NCI-H748 (cell line): ENCODE measurements at regions not wholly inside any gene's neighbourhood (a gene's known extent, or its start where the extent isn't known, plus 50 kb on each side); places are given as distances from the start of the nearest gene placed in this dataset.
"Not testable (repeated sequence)": the region's sequence is repeated elsewhere in the genome, so short reads cannot be mapped to it uniquely, and the experiment has no call there.

ENCODE experiments used
- DNase-seq: peaks from one replicate; lab custom pipeline; 2025; ENCODE audit not compliant: unreplicated experiment; lab: John Stamatoyannopoulos, UW

GRCh38 chr9:110011628-110012320 lies 196.2 kb downstream of the C9orf152 start:
- DNase-seq = no peak

DNA sequence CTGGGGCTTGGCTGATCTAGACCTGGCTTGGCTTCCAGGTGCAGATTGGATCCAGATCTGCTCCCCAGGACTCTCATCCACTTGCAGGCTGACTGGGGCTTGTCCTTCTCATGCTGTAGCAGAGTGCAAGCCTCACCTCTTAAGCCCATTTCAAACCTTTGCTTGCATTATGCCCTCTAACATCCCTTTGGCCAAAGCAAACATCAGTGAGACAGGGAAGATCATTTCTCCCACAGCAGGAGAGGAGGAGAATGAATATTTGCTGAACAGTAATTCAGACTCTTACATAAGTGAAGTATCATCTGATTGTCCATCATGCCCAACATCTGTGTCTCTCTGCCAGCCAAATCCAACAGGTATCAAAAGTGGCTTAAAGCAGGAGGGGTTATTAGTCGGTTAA lies 194.9 kb downstream of the C9orf152 start:
- DNase-seq = peak; percentile 36

GRCh38 chr9:110015759-110016158 lies 192.2 kb downstream of the C9orf152 start:
- DNase-seq = no peak

DNA sequence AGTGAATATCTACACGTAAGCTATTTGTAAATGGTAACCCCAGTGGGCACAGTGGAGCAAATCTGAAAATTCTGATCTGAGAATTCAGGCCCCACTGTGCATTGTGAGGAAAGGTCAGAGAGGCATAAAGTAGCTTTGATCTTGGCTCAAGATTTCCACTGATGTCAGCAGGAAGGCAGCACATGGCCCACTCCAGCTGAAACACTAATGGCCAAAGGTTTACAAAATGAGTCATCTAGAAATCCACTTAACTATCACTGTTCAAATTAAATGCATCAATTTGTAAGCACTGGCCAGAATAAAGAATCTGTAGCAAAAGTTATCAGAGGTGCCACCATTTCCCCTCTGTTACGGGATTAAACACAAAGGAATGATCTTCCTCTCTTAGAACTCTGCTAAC lies 191.6 kb downstream of the C9orf152 start:
- DNase-seq = no peak

DNA sequence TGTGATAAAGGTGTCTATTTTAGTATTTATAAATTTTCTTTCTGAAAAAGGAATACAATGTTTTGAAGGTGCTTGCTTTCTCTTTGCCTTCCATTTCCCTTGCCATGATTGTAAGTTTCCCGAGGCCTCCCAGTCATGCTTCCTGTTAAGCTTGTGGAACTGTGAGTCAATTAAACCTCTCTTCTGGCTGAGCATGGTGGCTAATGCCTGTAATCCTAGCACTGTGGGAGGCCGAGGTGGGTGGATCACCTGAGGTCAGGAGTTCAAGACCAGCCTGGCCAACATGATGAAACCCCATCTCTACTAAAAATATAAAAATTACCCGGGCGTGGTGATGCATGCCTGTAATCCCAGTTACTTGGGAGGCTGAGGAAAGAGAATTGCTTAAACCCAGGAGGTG lies 187.7 kb downstream of the C9orf152 start:
- DNase-seq = not testable (repeated sequence)

- no peak for DNase-seq
These were observed 186.1 kb downstream of the C9orf152 start for GRCh38 chr9:110021891-110022290.

DNA sequence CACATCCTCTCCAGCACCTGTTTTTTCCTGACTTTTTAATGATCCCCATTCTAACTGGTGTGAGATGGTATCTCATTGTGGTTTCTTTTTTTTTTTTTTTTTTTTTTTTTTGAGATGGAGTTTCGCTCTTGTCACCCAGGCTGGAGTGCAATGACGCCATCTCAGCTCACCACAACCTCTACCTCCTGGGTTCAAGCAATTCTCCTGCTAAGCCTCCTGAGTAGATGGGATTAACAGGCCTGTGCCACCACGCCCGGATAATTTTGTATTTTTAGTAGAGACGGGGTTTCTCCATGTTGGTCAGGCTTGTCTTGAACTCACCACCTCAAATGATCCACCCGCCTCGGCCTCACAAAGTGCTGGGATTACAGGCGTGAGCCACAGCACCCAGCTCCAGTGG lies 184.7 kb downstream of the C9orf152 start:
- not testable (repeated sequence) for DNase-seq

- DNase-seq = no peak
These were observed 182.3 kb downstream of the C9orf152 start for GRCh38 chr9:110025551-110026170.

GRCh38 chr9:110027671-110028081 lies 180.3 kb downstream of the C9orf152 start:
- DNase-seq = peak; percentile 88

DNA sequence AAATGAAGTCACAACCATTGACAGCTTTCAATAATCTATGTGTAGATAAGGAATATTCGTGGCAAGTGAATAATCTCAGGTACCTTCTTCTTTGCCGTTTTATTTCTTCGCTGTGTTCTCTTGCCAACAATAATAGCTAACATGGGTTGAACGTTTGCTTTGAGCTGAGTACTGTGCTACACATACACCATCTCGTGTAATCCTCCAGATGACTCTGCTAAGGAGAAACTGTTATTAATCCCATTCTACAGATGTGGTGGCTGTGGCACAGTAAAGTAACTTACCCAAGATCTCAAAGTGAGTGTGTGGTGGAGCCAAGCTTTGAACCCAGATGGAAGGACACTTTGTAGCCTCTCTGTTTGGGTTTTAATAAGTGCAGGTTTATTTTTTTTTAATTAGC lies 179.7 kb downstream of the C9orf152 start:
- peak; percentile 24 for DNase-seq

DNA sequence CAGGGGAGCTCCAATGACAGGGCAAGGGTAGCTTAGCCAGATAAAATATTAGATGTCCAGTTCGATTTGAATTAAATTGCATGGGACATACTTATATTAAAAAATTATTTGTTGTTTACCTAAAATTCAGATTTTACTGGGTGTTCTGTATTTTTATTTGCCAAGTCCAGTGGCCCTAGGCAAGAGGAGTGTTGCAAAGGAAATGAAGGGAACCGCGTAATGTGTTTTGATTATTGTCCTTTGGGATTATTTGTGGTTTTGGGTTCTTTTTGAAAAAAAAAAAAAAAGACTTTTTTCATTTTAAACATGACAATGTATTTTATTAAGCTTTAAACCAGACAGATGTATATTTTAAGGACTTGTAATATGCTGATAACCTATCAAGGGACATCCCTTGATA lies 179.3 kb downstream of the C9orf152 start:
- no peak for DNase-seq

GRCh38 chr9:110029429-110029955 lies 178.5 kb downstream of the C9orf152 start:
- no peak for DNase-seq

DNA sequence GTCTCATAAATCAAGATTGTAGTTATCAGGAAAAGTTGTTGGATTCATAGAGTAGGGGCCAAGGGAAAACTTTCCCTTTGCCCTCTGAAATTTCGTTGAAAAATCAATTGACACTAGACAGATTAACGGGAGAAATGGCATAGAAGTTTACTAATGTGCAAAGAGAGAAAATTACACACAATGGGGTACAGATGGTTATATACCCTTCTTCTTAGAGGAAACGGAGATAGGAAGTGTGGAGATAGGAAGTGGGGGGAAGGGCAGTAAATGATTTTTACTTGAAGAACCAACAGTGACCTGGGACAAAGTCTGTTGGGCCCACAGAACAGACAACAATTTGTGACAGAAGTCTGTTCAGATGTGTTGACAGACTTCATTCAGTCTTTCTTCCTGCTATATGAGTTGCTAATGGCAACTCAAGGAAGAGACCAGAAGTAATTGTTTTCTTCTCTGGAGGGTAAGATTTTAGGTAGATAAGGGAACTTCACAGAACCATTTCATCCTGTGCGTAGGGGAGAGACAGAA lies 177.9 kb downstream of the C9orf152 start:
- no peak for DNase-seq

DNA sequence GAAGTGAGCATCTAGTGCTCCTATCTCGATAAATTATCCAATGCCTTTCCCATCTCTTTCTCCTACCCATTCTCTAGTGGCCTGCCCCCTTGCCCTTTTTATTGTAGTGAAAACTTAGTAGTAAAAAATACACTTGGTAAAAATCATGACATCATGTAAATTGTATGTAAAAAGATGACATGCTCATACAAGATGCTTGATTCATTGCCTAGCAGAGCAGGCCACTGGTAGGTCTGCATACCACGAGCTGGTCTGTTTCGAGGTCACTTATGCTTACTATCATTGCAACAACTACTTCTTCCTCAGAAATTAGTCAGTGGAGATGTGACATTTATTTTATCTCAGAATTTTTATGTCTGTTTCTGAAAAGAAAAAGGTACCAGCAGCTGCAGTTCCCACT lies 177.3 kb downstream of the C9orf152 start:
- DNase-seq = no peak

DNA sequence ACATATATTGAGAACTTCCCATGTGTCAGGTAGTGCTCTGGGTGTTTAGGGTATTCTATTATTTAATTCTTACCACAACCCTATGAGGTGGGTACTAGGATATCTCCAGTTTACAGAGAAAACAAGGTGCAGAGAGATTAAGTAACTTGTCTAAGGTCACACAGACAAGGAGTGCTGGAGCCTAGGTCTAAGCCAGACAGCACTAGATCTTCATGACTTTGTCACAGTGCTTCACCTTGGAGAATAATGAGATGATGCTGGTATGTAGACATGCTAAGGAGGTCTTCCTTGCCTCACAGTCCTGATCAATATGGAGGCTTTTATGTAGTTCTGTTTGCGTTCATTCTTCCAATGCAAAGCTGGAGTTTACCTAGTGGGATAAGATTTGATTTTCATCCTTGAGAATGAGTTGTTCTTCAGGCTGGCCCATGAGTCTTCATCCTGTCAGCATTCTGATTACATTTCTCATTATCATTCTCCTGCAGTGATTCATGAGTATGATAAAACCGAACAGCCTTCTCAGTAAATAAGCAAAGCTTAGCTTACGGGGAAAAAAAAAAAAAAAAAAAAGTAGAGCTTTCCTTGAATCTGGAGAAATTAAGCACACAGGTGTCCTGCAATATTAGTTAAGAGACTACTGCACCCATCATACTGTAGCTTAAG lies 176.3 kb downstream of the C9orf152 start:
- DNase-seq = no peak

DNA sequence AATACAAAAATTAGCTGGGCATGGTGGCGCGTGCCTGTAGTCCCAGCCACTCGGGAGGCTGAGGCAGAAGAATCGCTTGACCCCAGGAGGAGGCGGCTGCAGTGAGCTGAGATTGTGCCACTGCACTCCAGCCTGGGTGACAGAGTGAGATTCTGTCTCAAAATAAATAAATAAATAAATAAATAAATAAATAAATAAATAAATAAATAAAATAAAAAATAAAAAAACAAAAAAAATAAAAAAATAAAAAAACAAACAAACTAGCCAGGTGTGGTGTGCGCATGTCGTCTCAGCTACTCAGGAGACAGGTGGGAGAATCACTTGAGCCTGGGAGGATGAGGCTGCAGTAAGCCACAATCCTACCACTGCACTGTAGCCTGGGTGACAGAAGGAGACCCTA lies 175.4 kb downstream of the C9orf152 start:
- DNase-seq = not testable (repeated sequence)

DNA sequence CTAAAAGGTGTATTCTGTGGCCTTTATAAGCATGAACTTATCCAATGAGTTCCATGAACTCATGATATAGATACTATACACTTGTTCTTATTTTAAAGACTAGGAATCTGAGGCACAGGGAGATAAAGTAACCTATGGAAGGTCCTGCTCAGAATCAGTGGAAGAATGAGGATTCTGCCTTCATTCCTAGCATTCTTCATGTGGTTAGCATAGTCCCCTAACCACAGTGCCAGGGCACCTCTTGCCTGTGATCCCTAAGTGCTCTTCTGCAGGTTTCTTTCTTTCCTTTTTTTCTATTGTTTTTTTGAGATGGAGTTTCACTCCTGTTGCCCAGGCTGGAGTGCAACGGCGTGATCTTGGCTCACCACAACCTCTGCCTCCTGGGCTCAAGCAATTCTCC lies 174.1 kb downstream of the C9orf152 start:
- DNase-seq = no peak

GRCh38 chr9:110036286-110036685 lies 171.7 kb downstream of the C9orf152 start:
- DNase-seq = peak; percentile 65

- no peak for DNase-seq
These were observed 167.2 kb downstream of the C9orf152 start for GRCh38 chr9:110040788-110041187.

- DNase-seq = no peak
These were observed 166.5 kb downstream of the C9orf152 start for GRCh38 chr9:110041452-110041851.

- DNase-seq = no peak
These were observed 160.6 kb downstream of the C9orf152 start for GRCh38 chr9:110047232-110047954.
